ENCODE measurements at regions not wholly inside any gene's neighbourhood (a gene's known extent, or its start where the extent isn't known, plus 50 kb on each side); places are given as distances from the start of the nearest gene placed in this dataset.

DNA sequence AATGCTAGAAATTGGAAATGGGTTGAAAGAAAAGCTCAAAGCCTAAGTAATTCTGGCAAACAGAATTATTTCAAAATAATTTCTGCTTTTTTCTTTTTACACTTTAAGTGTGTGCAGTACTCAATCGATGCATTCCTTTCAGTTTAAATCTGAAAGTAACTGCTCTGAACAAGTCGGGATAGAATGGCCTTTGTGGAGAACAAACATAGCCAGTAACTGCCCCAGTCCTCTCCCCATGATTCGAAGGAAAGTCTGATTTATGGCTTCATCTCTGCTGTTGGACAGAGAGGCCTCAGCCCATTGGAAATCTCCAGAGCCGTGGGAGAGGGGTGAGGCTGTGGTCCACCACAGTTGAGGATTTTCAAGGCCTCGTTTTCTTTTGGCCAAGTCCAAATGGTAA, 174.0 kb upstream of the TLL1 start:
- no peak overlapping the region for H3K4me3 ChIP-seq (ENCODE audit: low read length)

DNA sequence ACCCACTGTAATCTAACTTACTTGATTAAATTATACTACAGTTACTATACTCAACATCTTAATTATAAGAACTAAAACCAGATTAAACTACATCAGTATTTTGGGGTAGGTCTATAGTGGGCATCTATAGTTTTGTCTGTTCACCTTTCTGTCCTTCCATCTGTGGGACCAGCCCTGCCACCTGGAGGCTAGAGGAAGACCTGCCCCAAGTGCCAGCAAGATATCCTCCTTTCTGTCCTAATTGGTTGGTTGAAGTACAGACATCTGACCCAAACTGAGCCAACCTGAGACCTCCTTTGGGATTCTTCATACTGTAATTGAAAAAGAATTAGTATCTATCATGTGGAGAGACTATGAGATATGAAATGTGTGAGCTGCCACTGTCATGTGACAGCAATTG, 172.2 kb upstream of the TLL1 start:
- Mint-ChIP-seq H3K4me1 (ENCODE audit: low read depth) (no peaks in the 10 kb centered on the region), H3K27ac (no peak overlapping the region), H3K36me3 (ENCODE audit: low read depth) (no peaks in the 10 kb centered on the region), H3K27me3 (no peaks in the 10 kb centered on the region), H3K9me3 (no peaks in the 10 kb centered on the region), H3K4me3 (no peak overlapping the region)
- Histone ChIP-seq H3K27me3 (ENCODE audit: control insufficient read depth in 1 of 2, insufficient read depth in 2 of 2, low read length in 2 of 2) (no peaks in the 10 kb centered on the region), H3K4me1 (ENCODE audit: insufficient read depth, low read length) (no peaks in the 10 kb centered on the region), H3K9me3 (ENCODE audit: control insufficient read depth in 1 of 2, insufficient read depth in 1 of 2, low read length in 2 of 2) (no peaks in the 10 kb centered on the region), H3K36me3 (ENCODE audit: insufficient read depth, low read length) (no peaks in the 10 kb centered on the region), H3K27ac (ENCODE audit: low read depth in 1 of 2, low read length in 2 of 2) (no peak overlapping the region), H3K4me3 (ENCODE audit: low read length) (no peak overlapping the region)
- TF ChIP-seq, protein P1, sequence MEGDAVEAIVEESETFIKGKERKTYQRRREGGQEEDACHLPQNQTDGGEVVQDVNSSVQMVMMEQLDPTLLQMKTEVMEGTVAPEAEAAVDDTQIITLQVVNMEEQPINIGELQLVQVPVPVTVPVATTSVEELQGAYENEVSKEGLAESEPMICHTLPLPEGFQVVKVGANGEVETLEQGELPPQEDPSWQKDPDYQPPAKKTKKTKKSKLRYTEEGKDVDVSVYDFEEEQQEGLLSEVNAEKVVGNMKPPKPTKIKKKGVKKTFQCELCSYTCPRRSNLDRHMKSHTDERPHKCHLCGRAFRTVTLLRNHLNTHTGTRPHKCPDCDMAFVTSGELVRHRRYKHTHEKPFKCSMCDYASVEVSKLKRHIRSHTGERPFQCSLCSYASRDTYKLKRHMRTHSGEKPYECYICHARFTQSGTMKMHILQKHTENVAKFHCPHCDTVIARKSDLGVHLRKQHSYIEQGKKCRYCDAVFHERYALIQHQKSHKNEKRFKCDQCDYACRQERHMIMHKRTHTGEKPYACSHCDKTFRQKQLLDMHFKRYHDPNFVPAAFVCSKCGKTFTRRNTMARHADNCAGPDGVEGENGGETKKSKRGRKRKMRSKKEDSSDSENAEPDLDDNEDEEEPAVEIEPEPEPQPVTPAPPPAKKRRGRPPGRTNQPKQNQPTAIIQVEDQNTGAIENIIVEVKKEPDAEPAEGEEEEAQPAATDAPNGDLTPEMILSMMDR (IDR thresholded peaks at IDR 0.05) = no peak
- DNase-seq (peak in 2 of 14 experiments; percentile 3 to 9), ATAC-seq (ENCODE audit: poor library complexity) (no peak)
- CTCF ChIA-PET = no interaction called here
- intact Hi-C loops (cut with DNase I, micrococcal nuclease) = no loop called here
- POLR2A ChIA-PET = no interaction called here

More for the DNA sequence above, 174.0 kb upstream of the TLL1 start:
- CTCF ChIA-PET = no interaction called here
- intact Hi-C loops (cut with DNase I, micrococcal nuclease) = no loop called here
- Histone ChIP-seq H3K4me1 (ENCODE audit: insufficient read depth, low read length) (no peaks in the 10 kb centered on the region), H3K9me3 (ENCODE audit: control insufficient read depth in 1 of 2, insufficient read depth in 1 of 2, low read length in 2 of 2) (no peaks in the 10 kb centered on the region), H3K27ac (ENCODE audit: low read depth in 1 of 2, low read length in 2 of 2) (no peak overlapping the region), H3K27me3 (ENCODE audit: control insufficient read depth in 1 of 2, insufficient read depth in 2 of 2, low read length in 2 of 2) (no peaks in the 10 kb centered on the region), H3K36me3 (ENCODE audit: insufficient read depth, low read length) (no peaks in the 10 kb centered on the region)
- Mint-ChIP-seq H3K4me3 (no peak overlapping the region), H3K36me3 (ENCODE audit: low read depth) (no peaks in the 10 kb centered on the region), H3K9me3 (no peaks in the 10 kb centered on the region), H3K4me1 (ENCODE audit: low read depth) (no peaks in the 10 kb centered on the region), H3K27ac (no peak overlapping the region), H3K27me3 (no peaks in the 10 kb centered on the region)
- TF ChIP-seq, protein P1 (IDR thresholded peaks at IDR 0.05) = no peak
- POLR2A ChIA-PET = no interaction called here
- ATAC-seq (ENCODE audit: poor library complexity) (no peak), DNase-seq (no peak)

DNA sequence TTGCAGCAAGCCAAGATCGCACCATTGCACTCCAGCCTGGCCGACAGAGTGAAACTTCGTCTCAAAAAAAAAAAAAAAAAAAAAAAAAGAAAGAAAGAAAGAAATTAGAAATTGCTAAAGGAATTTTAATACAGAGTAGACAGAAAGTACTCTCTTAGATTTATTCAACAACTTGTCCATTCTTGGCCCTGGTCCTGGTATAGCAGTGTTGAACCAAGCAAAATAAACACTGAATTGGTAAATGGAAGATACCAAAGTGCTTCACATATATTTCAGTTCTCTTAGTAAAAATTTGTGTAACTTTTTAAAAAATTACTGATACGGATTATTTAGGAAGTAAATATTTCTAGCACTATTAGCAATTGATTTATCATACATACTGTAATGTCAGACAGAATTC, 165.9 kb upstream of the TLL1 start:
- Histone ChIP-seq H3K4me1 (ENCODE audit: insufficient read depth, low read length) (no peaks in the 10 kb centered on the region), H3K27ac (ENCODE audit: low read depth in 1 of 2, low read length in 2 of 2) (no peak overlapping the region), H3K4me3 (ENCODE audit: low read length) (no peak overlapping the region), H3K9me3 (ENCODE audit: control insufficient read depth in 1 of 2, insufficient read depth in 1 of 2, low read length in 2 of 2) (peaks cover 0 to 4% of the 10 kb centered on the region in 2 experiments), H3K36me3 (ENCODE audit: insufficient read depth, low read length) (no peaks in the 10 kb centered on the region), H3K27me3 (ENCODE audit: control insufficient read depth in 1 of 2, insufficient read depth in 2 of 2, low read length in 2 of 2) (no peaks in the 10 kb centered on the region)
- no peaks in the 10 kb centered on the region for H3K9me3 Mint-ChIP-seq
- TF ChIP-seq, protein P1 (IDR thresholded peaks at IDR 0.05) = no peak
- intact Hi-C loops (cut with DNase I, micrococcal nuclease) = no loop called here
- H3K27ac Mint-ChIP-seq = no peak overlapping the region
- no peak overlapping the region for H3K4me3 Mint-ChIP-seq
- DNase-seq = no peak
- ATAC-seq (ENCODE audit: poor library complexity) = no peak
- H3K36me3 Mint-ChIP-seq (ENCODE audit: low read depth) = no peaks in the 10 kb centered on the region
- no peaks in the 10 kb centered on the region for H3K4me1 Mint-ChIP-seq (ENCODE audit: low read depth)
- no peaks in the 10 kb centered on the region for H3K27me3 Mint-ChIP-seq
- POLR2A ChIA-PET = no interaction called here
- CTCF ChIA-PET = no interaction called here
